ENCODE measurements at regions not wholly inside any gene's neighbourhood (a gene's known extent, or its start where the extent isn't known, plus 50 kb on each side); places are given as distances from the start of the nearest gene placed in this dataset.

- no peak for DNase-seq
Observed at GRCh38 chr6:147715035-147715434, 206.5 kb downstream of the SAMD5 start.

GRCh38 chr6:147716434-147716833 is 207.9 kb downstream of the SAMD5 start:
- no peak for DNase-seq

DNA sequence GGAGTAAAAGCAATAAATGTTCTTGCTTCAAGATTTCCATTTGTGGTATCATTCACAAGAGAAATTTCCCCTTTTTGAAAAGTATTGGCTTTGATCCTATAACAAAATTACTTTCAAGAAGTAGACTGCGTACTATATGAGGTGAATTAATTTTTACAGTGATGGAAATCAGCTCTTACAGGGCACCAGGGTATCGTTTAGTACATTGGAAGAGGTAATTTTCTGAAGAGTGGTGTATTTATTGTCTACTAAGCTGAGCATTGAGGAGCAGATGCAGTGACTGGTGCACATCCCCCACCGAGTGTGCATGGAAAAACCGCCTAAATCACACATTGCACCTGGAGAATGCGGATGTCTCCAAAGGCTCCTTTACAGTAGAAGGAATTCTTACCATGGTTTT is 209.5 kb downstream of the SAMD5 start:
- DNase-seq: no peak

GRCh38 chr6:147722158-147722557 is 213.7 kb downstream of the SAMD5 start:
- DNase-seq: no peak

GRCh38 chr6:147724454-147724853 is 216.0 kb downstream of the SAMD5 start:
- DNase-seq: no peak

DNA sequence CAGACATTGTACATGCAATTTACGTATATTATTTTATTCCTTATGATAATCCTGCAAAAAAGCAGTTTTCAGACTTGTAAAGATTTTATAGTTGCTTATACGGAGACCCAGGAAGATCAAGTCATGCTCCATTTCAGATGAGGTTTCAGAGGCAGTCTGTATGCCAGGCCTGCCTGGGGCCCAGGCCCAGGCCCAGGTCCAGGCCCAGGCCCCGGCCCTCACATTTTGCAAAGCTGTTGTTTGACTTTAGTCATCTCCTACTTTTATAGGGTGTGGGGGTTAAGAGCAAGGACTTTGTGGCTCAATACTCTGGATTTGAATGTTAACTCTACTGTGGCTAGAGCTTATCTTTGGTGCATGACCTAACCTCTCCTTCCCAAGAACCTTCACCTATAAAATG is 217.9 kb downstream of the SAMD5 start:
- DNase-seq: no peak

DNA sequence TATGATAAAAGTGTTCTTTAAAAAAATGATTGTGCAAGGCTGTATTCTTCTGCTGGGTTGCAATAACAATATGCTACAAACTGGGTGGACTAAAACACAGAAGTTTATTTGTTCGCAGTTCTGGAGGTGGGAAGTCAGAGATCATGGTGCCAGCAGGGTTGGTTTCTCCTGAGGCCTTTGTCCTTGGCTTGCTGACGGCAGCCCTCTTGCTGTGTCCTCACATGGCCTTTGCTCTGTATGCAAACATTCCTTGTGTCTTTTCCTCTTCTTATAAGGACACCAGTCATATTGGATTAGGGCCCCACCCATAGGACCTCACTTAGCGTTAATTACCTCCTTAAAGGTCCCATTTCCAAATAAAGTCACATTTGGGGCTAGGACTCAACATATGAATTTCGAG is 220.4 kb downstream of the SAMD5 start:
- no peak for DNase-seq

- DNase-seq: no peak
Observed at GRCh38 chr6:147733686-147734085, 225.2 kb downstream of the SAMD5 start.

DNA sequence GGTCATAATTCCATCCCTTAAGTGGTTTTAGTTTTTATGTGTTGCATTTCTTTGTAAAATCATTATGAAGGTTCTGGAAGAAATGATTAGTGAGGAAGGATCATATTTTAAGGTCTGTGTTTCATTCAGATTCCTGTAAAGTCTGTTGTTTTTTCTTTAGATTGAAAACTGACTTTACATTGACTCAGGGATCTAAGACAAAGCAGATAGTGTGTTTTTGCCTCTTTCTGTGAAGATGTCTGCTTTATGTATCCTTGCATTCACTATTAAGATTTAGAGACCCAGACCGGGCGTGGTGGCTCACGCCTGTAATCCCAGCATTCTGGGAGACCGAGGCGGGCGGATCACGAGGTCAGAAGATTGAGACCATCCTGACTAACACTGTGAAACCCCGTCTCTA is 225.7 kb downstream of the SAMD5 start:
- DNase-seq: no peak

DNA sequence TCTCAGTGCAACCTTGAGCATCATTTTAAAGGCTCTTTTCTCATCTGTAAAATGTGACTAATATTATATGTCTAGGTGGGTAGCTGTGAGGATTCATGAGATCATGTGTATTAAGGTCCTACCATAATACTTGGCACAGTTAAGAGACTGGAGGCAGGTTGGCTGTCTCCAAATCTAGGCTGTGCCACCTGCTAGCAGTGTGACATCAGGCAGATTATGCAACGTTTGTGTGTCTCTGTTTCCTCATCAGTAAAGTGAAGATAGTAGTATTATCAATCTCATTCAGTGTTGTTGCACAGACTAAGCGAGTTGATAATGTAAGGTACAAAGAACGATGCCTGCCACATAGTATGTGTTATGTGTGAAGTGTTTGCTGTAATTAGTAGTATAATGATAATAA is 227.4 kb downstream of the SAMD5 start:
- no peak for DNase-seq

DNA sequence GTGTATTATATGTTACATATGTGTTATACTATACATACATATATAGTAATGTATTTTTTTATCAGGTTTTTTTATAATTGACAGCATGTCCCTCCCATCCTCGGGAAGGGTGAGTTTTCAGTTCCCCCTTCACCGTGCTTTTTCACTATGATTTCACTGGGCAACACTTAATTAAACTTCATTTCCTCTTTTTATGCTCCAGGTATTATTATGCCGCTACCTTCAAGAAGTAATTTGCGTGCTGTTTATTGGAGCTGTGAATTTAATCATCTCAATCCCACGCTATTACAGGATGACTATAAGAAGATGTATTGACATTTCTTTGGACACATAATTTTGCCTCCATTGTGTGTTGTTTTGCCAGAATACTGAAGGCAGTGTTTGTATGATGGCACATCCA is 228.6 kb downstream of the SAMD5 start:
- no peak for DNase-seq

- no peak for DNase-seq
Observed at GRCh38 chr6:147738099-147738498, 229.6 kb downstream of the SAMD5 start.

DNA sequence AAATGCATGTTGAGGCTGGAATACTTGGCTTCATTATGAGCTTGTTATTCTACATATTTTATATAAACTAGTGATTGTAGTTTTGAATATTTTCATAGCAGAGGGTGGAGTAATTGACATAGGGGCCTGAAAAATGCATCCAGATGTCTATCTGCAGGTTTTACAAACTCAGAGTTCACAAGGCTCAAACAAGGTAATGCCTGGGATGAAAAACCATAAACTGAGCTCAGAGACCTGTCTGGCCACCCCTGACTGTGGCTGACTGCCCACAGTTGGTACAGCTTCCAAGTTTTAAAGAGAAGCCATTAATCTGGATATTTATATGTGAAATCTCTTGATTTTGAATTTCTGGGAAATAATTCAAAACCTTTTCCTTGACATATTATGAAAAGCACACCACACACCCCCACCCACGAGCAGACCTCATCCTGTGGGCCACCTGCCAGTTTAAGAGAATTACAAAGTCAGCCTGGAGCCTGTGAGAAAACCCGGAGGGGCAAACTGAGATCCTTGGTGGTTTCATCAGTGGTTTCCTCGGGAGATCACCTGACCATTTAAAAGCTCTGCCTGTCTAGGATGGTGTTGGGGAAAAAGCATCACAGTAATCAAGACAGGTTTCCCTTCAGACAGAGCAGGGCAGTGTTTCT is 230.1 kb downstream of the SAMD5 start:
- DNase-seq: no peak

DNA sequence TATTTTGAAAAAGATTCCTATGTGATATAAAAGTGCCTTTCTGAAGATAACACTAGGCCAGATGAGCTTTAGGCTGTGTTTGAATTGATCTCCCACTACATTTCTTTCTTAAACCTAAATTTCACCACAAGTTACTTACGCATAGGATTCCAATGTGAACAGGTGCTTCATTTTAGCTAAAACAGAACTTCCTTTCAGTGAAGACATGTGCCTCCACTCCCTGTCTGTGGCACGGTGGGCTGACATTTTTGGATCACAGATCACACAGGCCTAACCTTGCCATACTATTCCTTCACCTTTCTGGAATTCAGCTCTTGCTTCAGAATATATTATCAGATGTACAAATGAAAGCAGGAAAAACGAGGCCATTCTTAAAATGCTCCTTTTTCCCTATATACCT is 231.8 kb downstream of the SAMD5 start:
- no peak for DNase-seq

DNA sequence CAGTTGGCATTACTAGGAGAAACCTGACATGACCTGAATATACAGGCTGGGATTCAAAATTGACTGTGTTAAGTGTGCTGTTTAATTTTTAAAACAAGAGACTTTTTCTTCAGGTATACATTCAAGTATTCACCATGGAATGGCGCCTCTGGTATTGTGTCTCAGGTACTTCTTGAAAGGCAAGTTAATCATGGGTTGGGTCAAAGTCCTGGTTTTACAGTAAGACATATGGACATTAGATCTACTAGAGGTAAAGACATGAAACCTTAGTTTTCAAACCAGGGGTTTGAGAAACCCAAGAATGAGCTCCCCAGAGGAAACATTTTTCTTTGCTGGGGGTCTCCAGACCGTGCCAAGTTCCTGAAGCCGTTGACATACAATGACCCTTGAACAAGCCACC is 232.4 kb downstream of the SAMD5 start:
- no peak for DNase-seq

DNA sequence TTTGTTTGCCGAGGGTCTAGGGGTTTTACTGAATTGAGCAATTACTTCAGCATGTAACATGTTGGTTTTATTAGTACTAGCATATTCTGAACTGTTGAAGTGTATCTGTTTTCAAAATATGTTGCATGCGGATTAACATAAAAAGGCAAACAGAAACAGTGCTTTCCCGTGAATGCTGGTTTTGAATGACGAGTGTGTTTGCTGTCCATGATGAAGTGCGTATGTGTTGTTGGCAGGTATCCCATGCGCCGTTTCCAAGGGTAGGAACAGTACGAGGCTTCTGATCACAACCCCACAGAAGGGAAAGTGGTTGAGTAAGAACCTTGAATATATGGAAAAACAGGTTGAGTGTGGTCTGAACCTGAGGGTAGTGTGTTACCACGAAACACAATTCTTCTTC is 232.9 kb downstream of the SAMD5 start:
- peak; percentile 81 for DNase-seq

DNA sequence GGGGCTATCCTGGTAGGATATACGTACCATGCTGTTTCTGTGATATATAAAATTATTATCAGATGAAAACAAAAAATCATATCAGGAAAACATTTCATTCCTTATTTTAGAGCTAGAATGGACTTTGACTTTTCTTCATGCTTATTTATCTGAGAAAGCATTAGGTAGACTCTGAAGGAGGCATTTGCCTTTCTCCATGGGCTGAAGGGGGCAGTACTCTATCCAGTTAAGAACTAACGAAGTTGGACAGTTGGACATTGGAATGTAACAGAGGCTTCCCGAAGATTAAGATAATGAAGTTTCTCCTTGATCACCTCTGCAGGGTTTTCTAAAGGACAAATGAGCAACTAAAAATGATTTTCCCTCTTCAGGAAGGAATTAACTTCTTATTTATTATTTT is 233.9 kb downstream of the SAMD5 start:
- DNase-seq: no peak

GRCh38 chr6:147744012-147744411 is 235.5 kb downstream of the SAMD5 start:
- DNase-seq: no peak

- DNase-seq: no peak
Observed at GRCh38 chr6:147749331-147749730, 240.8 kb downstream of the SAMD5 start.

DNA sequence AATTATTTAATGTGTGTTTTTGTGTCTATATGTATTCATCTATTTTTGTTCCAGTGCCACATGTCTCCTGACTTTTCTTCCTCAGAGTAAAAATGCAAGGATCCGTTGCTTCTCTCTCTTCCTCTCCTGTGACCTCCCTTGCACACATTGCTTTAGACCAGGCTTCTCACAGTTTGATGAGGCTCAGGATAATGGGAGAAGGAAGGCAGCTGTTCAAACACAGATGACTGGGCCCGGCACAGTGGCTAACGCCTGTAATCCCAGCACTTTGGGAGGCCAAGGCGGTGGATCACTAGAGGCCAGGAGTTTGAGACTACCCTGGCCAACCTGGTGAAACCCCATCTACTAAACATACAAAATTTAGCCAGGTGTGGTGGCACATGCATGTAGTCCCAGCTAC is 241.9 kb downstream of the SAMD5 start:
- no peak for DNase-seq

GRCh38 chr6:147751232-147751631 is 242.7 kb downstream of the SAMD5 start:
- no peak for DNase-seq

DNA sequence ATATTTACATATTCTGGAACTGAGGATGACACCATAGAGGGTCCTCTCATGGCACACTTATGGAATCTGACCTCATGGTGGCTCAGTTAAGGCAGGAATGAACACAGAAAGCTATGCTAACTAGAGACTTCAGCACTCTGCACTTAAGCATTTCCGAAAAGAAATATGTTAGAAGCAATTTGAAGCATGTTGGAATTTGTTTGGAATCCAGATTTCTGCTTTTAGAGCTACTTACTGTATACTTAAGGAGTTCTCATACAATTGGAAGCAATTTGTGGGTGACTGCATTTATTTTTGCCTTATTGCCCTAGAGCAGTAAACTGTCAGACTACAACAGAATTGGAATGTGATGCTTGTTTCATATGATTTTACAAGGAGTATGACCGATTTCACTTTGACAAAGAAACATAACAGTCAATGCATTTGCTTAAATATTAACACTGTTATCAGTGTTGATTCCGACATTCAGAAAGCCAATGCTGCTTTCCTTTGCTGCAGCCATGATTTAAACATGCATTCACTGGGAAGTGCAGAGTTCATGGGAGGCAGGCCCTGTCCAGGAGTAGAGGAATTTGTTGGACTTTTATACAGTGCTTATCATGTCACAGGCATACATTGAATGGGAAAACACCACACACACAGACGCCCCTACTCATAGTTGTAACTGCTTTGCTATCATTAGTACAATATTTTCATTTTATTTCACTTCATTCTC is 244.4 kb downstream of the SAMD5 start:
- DNase-seq: no peak

- DNase-seq: no peak
Observed at GRCh38 chr6:147755999-147756398, 247.5 kb downstream of the SAMD5 start.

DNA sequence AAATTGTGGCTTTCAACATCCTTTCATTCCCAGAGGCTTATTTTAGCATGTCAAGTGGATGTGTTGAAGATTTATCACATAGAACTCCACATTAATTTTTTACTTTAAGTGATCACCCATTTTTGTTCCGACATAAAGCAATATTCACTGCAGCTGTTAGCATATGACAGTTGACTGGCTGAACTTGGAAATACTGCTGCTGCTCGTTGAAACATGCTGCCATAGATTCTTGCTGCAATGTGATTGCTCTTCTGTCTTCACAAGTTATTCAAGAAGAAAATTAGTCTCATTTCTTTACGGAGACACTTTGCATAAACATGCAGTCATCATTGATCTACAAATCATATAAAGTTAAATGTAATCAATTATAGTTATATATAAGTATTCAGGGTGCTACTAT is 248.4 kb downstream of the SAMD5 start:
- DNase-seq: no peak

Measured in right lung (tissue), 2 donors.